Esophagus squamous epithelium (tissue), 4 donors: ENCODE measurements at regions not wholly inside any gene's neighbourhood (a gene's known extent, or its start where the extent isn't known, plus 50 kb on each side); places are given as distances from the start of the nearest gene placed in this dataset.

Experiments
- CTCF ChIP-seq, 6 experiments: fragments of 450-650 bp in 4 of 6; fragments of 200-600 bp in 2 of 6; sonication (generic) in 2 of 6; IDR thresholded peaks; one replicate each; pipeline ENCODE4 v1.5.1; 2016 to 2019; ENCODE audit warnings: antibody characterized with exemption in 6 of 6, mild to moderate bottlenecking in 4 of 6, moderate library complexity in 4 of 6
- POLR2A ChIP-seq, 4 donors: fragments of 450-650 bp; IDR thresholded peaks; one replicate each; pipeline ENCODE4 v1.6.1; 2017; ENCODE audit warnings: antibody characterized with exemption in 4 of 4, mild to moderate bottlenecking in 4 of 4, moderate library complexity in 3 of 4

GRCh38 chr1:87186346-87186745, 142.3 kb upstream of the LMO4 start:
- TF ChIP-seq CTCF (IDR thresholded peaks at IDR 0.05) = no peak
- TF ChIP-seq POLR2A (IDR thresholded peaks at IDR 0.05) = no peak
